Fibroblast of lung (primary cell): ENCODE measurements at regions not wholly inside any gene's neighbourhood (a gene's known extent, or its start where the extent isn't known, plus 50 kb on each side); places are given as distances from the start of the nearest gene placed in this dataset.

ENCODE experiments used
- EZH2 ChIP-seq: IDR thresholded peaks from 2 replicates; pipeline ENCODE4 v1.5.1; 2012; ENCODE audit warnings: low read length, control low read depth, mild to moderate bottlenecking; ENCODE audit errors: missing control alignments
- TF ChIP-seq, protein P1 (sequence below), 2 donors: IDR thresholded peaks in 1 of 2; conservative IDR thresholded peaks in 1 of 2; 1 replicate in 1 of 2; 2 replicates in 1 of 2; pipeline ENCODE4 v1.5.1; 2011 to 2012; ENCODE audit warnings: low read length in 2 of 2, control low read depth in 1 of 2, inconsistent platforms in 1 of 2, low read depth in 1 of 2, mild to moderate bottlenecking in 1 of 2

- TF ChIP-seq, protein P1, sequence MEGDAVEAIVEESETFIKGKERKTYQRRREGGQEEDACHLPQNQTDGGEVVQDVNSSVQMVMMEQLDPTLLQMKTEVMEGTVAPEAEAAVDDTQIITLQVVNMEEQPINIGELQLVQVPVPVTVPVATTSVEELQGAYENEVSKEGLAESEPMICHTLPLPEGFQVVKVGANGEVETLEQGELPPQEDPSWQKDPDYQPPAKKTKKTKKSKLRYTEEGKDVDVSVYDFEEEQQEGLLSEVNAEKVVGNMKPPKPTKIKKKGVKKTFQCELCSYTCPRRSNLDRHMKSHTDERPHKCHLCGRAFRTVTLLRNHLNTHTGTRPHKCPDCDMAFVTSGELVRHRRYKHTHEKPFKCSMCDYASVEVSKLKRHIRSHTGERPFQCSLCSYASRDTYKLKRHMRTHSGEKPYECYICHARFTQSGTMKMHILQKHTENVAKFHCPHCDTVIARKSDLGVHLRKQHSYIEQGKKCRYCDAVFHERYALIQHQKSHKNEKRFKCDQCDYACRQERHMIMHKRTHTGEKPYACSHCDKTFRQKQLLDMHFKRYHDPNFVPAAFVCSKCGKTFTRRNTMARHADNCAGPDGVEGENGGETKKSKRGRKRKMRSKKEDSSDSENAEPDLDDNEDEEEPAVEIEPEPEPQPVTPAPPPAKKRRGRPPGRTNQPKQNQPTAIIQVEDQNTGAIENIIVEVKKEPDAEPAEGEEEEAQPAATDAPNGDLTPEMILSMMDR (conservative IDR thresholded peaks at IDR 0.05 in 1 of 2, IDR thresholded peaks at IDR 0.05 in 1 of 2; ENCODE audit: low read depth in 1 of 2, low read length in 2 of 2), result no peak
- TF ChIP-seq EZH2, result no peak
Measured at GRCh38 chr3:104411757-104412156, 955.0 kb upstream of the ALCAM start.
